Calu3 (cell line): ENCODE measurements at regions not wholly inside any gene's neighbourhood (a gene's known extent, or its start where the extent isn't known, plus 50 kb on each side); places are given as distances from the start of the nearest gene placed in this dataset.

Experiments
- BruUV-seq: library from RNA; stranded (reverse); fragments of 400-500 nt; replicated peaks from 2 replicates; lab custom pipeline; 2021; lab: Mats Ljungman, UMichigan
- CTCF ChIA-PET: fragments of 300-600 bp; sonication (Branson Sonifier 250); formaldehyde crosslinking; loops from one replicate; lab custom pipeline; 2022; ENCODE audit warnings: antibody characterized with exemption; lab: Charles Lee
- DNase-seq: peaks from one replicate; pipeline ENCODE4 v3.0.0; 2022
- H3K27ac Mint-ChIP-seq: one replicate; pipeline ENCODE4 v1.8.0; 2022; ENCODE audit warnings: mixed read lengths; ENCODE audit not compliant: unreplicated experiment
- H3K27me3 Mint-ChIP-seq: one replicate; pipeline ENCODE4 v1.8.0; 2022; ENCODE audit warnings: mixed read lengths; ENCODE audit not compliant: unreplicated experiment
- H3K36me3 Mint-ChIP-seq: one replicate; pipeline ENCODE4 v1.8.0; 2022; ENCODE audit warnings: mild to moderate bottlenecking, moderate library complexity, mixed read lengths; ENCODE audit not compliant: insufficient read depth, unreplicated experiment
- H3K4me1 Mint-ChIP-seq: one replicate; pipeline ENCODE4 v1.8.0; 2022; ENCODE audit warnings: mild to moderate bottlenecking, low read depth, mixed read lengths; ENCODE audit not compliant: unreplicated experiment
- H3K4me3 Mint-ChIP-seq: one replicate; pipeline ENCODE4 v1.8.0; 2022; ENCODE audit warnings: mild to moderate bottlenecking, low read depth, moderate library complexity, mixed read lengths; ENCODE audit not compliant: unreplicated experiment
- H3K9me3 Mint-ChIP-seq: one replicate; pipeline ENCODE4 v1.8.0; 2022; ENCODE audit warnings: low read depth, mixed read lengths; ENCODE audit not compliant: unreplicated experiment
- intact Hi-C: fragments of 100-400 bp; cut with micrococcal nuclease; formaldehyde crosslinking; loops from one replicate; pipeline ENCODE4 v1.10.0; 2022; ENCODE audit not compliant: unreplicated experiment
- TF ChIP-seq, protein P1 (sequence below): fragments of 200-600 bp; IDR thresholded peaks from one replicate; pipeline ENCODE4 v1.8.0; 2022; ENCODE audit warnings: antibody characterized with exemption; ENCODE audit not compliant: unreplicated experiment

DNA sequence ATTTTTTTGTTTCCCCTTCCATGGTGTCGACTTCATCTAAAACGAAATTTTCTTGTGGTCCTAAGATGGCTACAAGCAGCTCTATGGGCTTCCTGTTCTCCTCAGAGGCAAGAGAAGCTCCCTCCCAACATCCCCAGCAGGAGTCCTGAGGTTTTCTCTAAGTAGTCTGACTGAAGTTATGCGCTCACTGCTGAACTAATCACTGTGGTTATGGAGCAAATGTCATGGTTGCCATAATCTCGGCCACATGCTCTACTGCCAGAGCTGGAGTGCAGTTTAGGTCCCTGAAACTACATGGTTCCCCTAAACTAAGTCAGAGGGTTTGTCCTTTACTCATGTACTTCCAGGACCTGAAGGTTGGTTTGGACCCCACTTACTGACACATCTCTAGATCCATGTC, 68.0 kb upstream of the MAMDC2 start:
- peaks cover 8% of the 10 kb centered on the region for H3K4me1 Mint-ChIP-seq
- no peak overlapping the region for H3K27ac Mint-ChIP-seq
- no peaks in the 10 kb centered on the region for H3K9me3 Mint-ChIP-seq
- CTCF ChIA-PET: interaction anchor here (1.1 kb wide), 1 partner anchor 136 kb away, joined by 3 read pairs; no protein-coding TSS in a partner anchor
- intact Hi-C loops: loop anchor here (10.0 kb wide), 1 partner anchor 249 kb away; no protein-coding TSS in a partner anchor
- no peaks in the 10 kb centered on the region for H3K36me3 Mint-ChIP-seq
- TF ChIP-seq, protein P1, sequence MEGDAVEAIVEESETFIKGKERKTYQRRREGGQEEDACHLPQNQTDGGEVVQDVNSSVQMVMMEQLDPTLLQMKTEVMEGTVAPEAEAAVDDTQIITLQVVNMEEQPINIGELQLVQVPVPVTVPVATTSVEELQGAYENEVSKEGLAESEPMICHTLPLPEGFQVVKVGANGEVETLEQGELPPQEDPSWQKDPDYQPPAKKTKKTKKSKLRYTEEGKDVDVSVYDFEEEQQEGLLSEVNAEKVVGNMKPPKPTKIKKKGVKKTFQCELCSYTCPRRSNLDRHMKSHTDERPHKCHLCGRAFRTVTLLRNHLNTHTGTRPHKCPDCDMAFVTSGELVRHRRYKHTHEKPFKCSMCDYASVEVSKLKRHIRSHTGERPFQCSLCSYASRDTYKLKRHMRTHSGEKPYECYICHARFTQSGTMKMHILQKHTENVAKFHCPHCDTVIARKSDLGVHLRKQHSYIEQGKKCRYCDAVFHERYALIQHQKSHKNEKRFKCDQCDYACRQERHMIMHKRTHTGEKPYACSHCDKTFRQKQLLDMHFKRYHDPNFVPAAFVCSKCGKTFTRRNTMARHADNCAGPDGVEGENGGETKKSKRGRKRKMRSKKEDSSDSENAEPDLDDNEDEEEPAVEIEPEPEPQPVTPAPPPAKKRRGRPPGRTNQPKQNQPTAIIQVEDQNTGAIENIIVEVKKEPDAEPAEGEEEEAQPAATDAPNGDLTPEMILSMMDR: no peak
- DNase-seq: no peak
- no peak overlapping the region for H3K4me3 Mint-ChIP-seq
- BruUV-seq: no TSS peak
- no peaks in the 10 kb centered on the region for H3K27me3 Mint-ChIP-seq

DNA sequence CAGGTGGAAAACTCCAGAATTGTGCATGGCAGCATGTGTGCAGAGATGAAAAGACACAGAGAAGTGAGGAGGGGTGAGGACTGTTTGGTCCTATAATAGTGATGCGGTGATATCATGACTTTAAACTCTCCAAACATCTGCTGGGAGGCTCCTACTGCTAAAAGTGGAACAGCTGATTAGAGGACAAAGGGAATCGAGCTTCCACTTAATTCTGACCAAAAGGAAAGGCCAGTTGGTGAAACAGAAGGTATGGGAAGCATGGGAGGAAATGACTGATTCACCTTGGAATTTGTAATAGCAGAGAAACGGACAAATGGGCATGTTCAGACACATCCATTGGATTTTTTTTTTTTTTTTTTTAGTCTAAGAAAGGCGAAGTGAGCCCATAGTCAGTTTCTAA, 67.5 kb upstream of the MAMDC2 start:
- H3K27ac Mint-ChIP-seq: no peak overlapping the region
- TF ChIP-seq, protein P1: no peak
- no peaks in the 10 kb centered on the region for H3K9me3 Mint-ChIP-seq
- H3K4me1 Mint-ChIP-seq: peaks cover 8% of the 10 kb centered on the region
- intact Hi-C loops: loop anchor here (10.0 kb wide), 1 partner anchor 249 kb away; no protein-coding TSS in a partner anchor
- no peak for DNase-seq
- H3K36me3 Mint-ChIP-seq: no peaks in the 10 kb centered on the region
- no TSS peak for BruUV-seq
- no peaks in the 10 kb centered on the region for H3K27me3 Mint-ChIP-seq
- CTCF ChIA-PET: interaction anchor here (0.6 to 1.1 kb wide), 2 partner anchors 135 to 137 kb away, joined by 3 read pairs; no protein-coding TSS in a partner anchor
- no peak overlapping the region for H3K4me3 Mint-ChIP-seq

DNA sequence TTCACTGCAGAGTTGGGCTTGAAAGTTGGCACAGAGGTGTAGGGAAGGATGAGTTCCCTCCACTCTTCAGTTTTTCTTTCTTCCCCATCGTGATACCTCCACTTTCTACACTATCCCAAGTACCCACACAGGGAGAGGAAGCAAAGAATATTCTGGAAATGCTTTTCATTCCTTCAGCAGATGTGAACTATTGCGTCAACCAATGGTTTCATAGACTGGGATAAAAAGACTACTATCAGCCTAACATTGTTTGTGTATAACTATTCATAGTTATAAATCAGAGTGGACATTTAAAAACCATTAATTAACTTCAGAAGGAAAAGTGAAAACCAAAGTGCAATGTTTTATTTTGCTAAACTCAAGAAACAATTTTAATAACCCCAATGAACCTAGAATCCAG, 63.6 kb upstream of the MAMDC2 start:
- H3K27me3 Mint-ChIP-seq: peaks cover 24% of the 10 kb centered on the region
- TF ChIP-seq, protein P1: no peak
- no peak overlapping the region for H3K4me3 Mint-ChIP-seq
- CTCF ChIA-PET: no interaction called here
- H3K27ac Mint-ChIP-seq: no peak overlapping the region
- no peaks in the 10 kb centered on the region for H3K4me1 Mint-ChIP-seq
- no peaks in the 10 kb centered on the region for H3K36me3 Mint-ChIP-seq
- intact Hi-C loops: loop anchor here (10.0 kb wide), 1 partner anchor 65 kb away; the partner anchor contains the start of gene MAMDC2
- DNase-seq: no peak
- no TSS peak for BruUV-seq
- H3K9me3 Mint-ChIP-seq: no peaks in the 10 kb centered on the region

DNA sequence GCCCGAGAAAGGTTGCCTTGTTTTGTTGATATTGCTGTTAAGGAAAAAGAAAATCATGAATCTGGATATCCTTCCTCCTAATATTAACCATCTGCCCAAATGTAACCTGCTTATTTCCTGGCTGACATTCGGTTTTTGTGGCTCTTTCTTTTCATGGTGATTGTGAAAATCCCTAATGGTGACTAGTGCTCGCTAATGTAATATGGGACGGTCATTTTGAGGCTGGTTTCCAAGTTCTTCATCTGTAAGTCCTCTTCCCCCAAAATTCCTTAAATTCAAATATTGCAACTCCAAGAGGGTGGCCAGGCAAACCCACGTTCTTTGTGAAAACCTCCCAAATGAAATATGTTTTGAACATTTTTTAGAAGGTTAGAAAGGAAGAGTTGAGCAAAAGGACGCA, 63.1 kb upstream of the MAMDC2 start:
- no TSS peak for BruUV-seq
- CTCF ChIA-PET: no interaction called here
- TF ChIP-seq, protein P1: no peak
- peaks cover 24% of the 10 kb centered on the region for H3K27me3 Mint-ChIP-seq
- no peaks in the 10 kb centered on the region for H3K36me3 Mint-ChIP-seq
- no peaks in the 10 kb centered on the region for H3K4me1 Mint-ChIP-seq
- no peak overlapping the region for H3K4me3 Mint-ChIP-seq
- intact Hi-C loops: loop anchor here (10.0 kb wide), 1 partner anchor 64 kb away; the partner anchor contains the start of gene MAMDC2
- no peak overlapping the region for H3K27ac Mint-ChIP-seq
- no peaks in the 10 kb centered on the region for H3K9me3 Mint-ChIP-seq
- DNase-seq: no peak
